ENCODE measurements at regions not wholly inside any gene's neighbourhood (a gene's known extent, or its start where the extent isn't known, plus 50 kb on each side); places are given as distances from the start of the nearest gene placed in this dataset.

DNA sequence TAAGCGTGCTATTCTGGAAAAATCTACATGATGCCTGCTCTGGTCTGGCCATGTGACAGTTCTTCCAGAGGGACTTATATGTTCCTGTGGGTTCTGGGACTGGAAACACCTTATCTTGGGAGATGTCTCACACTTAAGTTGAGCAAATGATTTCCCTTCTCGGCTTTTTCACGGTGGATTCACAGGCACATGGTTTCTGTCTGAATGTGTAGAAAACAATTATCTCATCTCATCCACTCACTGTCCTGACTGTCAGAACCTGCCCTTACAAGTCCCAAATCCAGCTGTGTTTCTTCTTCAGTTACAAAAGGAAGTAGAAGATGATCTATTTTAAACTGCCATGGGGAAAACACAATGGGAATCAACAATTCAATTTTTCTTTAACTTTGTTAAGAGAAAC lies 184.0 kb downstream of the SYK start:
- no peak overlapping the region for H3K4me3 Mint-ChIP-seq
- Histone ChIP-seq H3K9me2 (ENCODE audit: insufficient read depth) (peaks cover 8% of the 10 kb centered on the region; the same call in 1 of the 2 replicates), H3K27me3 (ENCODE audit: insufficient read depth) (no peaks in the 10 kb centered on the region), H2AFZ (0 out of 2 replicates have a peak overlapping the region, but pooled peaks have one; percentile 16), H3K4me1 (ENCODE audit: insufficient read depth) (0 out of 2 replicates have a peak, but pooled peaks cover 5% of the 10 kb centered on the region), H3K27ac (ENCODE audit: low read depth) (no peak overlapping the region), H3F3A (replicated peaks; ENCODE audit: low read depth) (no peaks in the 10 kb centered on the region), H3K79me2 (replicated peaks; ENCODE audit: insufficient read depth) (no peaks in the 10 kb centered on the region), H3K36me3 (ENCODE audit: insufficient read depth) (no peaks in the 10 kb centered on the region), H3K4me2 (no peak overlapping the region), H4K20me1 (replicated peaks; ENCODE audit: insufficient read depth) (no peaks in the 10 kb centered on the region), H3K4me3 (no peak overlapping the region)
- H3K27me3 Mint-ChIP-seq (ENCODE audit: insufficient read depth, low read depth, poor library complexity) = peaks cover 2% of the 10 kb centered on the region
- H3K4me1 Mint-ChIP-seq = peaks cover 4% of the 10 kb centered on the region
- H3K9me3 Mint-ChIP-seq = no peaks in the 10 kb centered on the region; the same call in 1 of the 3 replicates
- H3K27ac Mint-ChIP-seq = no peak overlapping the region
- ATAC-seq (no peak), DNase-seq (ENCODE audit: low spot score) (no peak)
- TF ChIP-seq EZH2phosphoT487 (IDR thresholded peaks at IDR 0.05; ENCODE audit: unreplicated experiment) = no peak
- TF ChIP-seq ZNF331 (CRISPR knock-in tag; IDR thresholded peaks at IDR 0.05; ENCODE audit: low read depth) = no peak
- TF ChIP-seq JUNB (IDR thresholded peaks at IDR 0.05; ENCODE audit: unreplicated experiment) = no peak
- no peaks in the 10 kb centered on the region for H3K36me3 Mint-ChIP-seq (ENCODE audit: low read depth)

DNA sequence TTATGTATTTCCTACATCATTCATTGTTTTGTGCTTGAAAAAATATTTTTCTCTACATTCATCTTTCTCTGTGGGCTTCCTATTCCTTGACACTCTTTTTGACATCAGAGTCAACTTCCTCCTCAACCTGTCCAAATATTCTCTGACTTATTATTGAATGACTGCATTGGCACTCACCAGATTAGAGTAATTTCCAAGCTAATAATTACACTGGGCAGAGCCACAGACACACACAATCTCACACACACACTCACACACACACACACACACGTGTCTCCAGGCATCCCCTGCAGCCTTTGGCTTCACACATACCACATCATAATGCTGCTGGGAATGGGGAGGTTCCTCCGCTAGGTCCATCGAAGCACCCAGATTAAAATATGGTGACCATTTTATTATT lies 184.5 kb downstream of the SYK start:
- H3K27me3 ChIP-seq (ENCODE audit: insufficient read depth) = no peaks in the 10 kb centered on the region
- H3K9me2 ChIP-seq (ENCODE audit: insufficient read depth) = peaks cover 8% of the 10 kb centered on the region; the same call in 1 of the 2 replicates
- Mint-ChIP-seq H3K36me3 (ENCODE audit: low read depth) (no peaks in the 10 kb centered on the region), H3K27ac (no peak overlapping the region), H3K27me3 (ENCODE audit: insufficient read depth, low read depth, poor library complexity) (peaks cover 2% of the 10 kb centered on the region), H3K9me3 (peaks cover 5% of the 10 kb centered on the region; the same call in 2 of the 3 replicates), H3K4me1 (peaks cover 4% of the 10 kb centered on the region), H3K4me3 (no peak overlapping the region)
- no peak overlapping the region for H3K4me2 ChIP-seq
- 0 out of 2 replicates have a peak, but pooled peaks cover 5% of the 10 kb centered on the region for H3K4me1 ChIP-seq (ENCODE audit: insufficient read depth)
- ATAC-seq = no peak
- TF ChIP-seq STAT1 (IDR thresholded peaks at IDR 0.05; ENCODE audit: unreplicated experiment) (no peak), EZH2phosphoT487 (IDR thresholded peaks at IDR 0.05; ENCODE audit: unreplicated experiment) (no peak), JUNB (IDR thresholded peaks at IDR 0.05; ENCODE audit: unreplicated experiment) (no peak)
- no peak overlapping the region for H3K4me3 ChIP-seq
- H3K27ac ChIP-seq (ENCODE audit: low read depth) = no peak overlapping the region
- H2AFZ ChIP-seq = no peak overlapping the region
- H3K36me3 ChIP-seq (ENCODE audit: insufficient read depth) = no peaks in the 10 kb centered on the region
- H3F3A ChIP-seq (replicated peaks; ENCODE audit: low read depth) = no peaks in the 10 kb centered on the region
- H4K20me1 ChIP-seq (replicated peaks; ENCODE audit: insufficient read depth) = no peaks in the 10 kb centered on the region
- no peak for DNase-seq (ENCODE audit: low spot score)
- no peaks in the 10 kb centered on the region for H3K79me2 ChIP-seq (replicated peaks; ENCODE audit: insufficient read depth)

DNA sequence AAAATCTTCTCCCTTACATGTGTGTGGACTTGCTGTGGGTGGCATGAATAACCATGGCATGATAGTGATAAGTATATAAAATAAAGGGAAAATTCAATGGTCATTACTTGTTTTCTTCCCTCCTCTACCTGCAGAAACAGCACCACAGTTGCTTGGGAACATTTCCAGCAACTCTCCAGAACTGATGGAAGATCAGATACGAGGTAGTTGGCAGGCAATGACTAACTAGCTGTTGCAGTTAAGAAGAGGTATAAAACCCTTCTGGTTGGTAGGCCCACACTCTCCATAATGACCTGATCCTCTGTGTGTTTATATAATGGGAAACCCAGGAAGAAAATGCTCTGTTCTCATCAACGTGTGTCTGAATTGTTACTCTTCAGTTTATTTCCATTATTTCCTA lies 185.9 kb downstream of the SYK start:
- Mint-ChIP-seq H3K4me1 (peaks cover 4% of the 10 kb centered on the region), H3K27ac (no peak overlapping the region), H3K4me3 (no peak overlapping the region), H3K9me3 (peaks cover 11% of the 10 kb centered on the region; the same call in 2 of the 3 replicates), H3K27me3 (ENCODE audit: insufficient read depth, low read depth, poor library complexity) (peaks cover 2% of the 10 kb centered on the region), H3K36me3 (ENCODE audit: low read depth) (no peaks in the 10 kb centered on the region)
- Histone ChIP-seq H3K4me1 (ENCODE audit: insufficient read depth) (0 out of 2 replicates have a peak, but pooled peaks cover 5% of the 10 kb centered on the region), H3K27ac (ENCODE audit: low read depth) (no peak overlapping the region), H3K36me3 (ENCODE audit: insufficient read depth) (no peaks in the 10 kb centered on the region), H2AFZ (no peak overlapping the region), H3K79me2 (replicated peaks; ENCODE audit: insufficient read depth) (no peaks in the 10 kb centered on the region), H3F3A (replicated peaks; ENCODE audit: low read depth) (no peaks in the 10 kb centered on the region), H3K27me3 (ENCODE audit: insufficient read depth) (no peaks in the 10 kb centered on the region), H4K20me1 (replicated peaks; ENCODE audit: insufficient read depth) (no peaks in the 10 kb centered on the region), H3K9me2 (ENCODE audit: insufficient read depth) (peaks cover 8% of the 10 kb centered on the region; the same call in 1 of the 2 replicates), H3K4me2 (no peak overlapping the region), H3K4me3 (no peak overlapping the region)
- ATAC-seq (no peak), DNase-seq (ENCODE audit: low spot score) (no peak)
- TF ChIP-seq EZH2phosphoT487 (IDR thresholded peaks at IDR 0.05; ENCODE audit: unreplicated experiment) (no peak), STAT1 (IDR thresholded peaks at IDR 0.05; ENCODE audit: unreplicated experiment) (no peak), POLR2AphosphoS5 (IDR thresholded peaks at IDR 0.05; ENCODE audit: low read depth) (no peak), EZH2 (IDR thresholded peaks at IDR 0.05; ENCODE audit: low read depth, unreplicated experiment) (no peak), ZNF114 (CRISPR knock-in tag; IDR thresholded peaks at IDR 0.05) (no peak), NANOG (IDR thresholded peaks at IDR 0.05; ENCODE audit: borderline replicate concordance) (no peak)
- TF ChIP-seq, protein P1, sequence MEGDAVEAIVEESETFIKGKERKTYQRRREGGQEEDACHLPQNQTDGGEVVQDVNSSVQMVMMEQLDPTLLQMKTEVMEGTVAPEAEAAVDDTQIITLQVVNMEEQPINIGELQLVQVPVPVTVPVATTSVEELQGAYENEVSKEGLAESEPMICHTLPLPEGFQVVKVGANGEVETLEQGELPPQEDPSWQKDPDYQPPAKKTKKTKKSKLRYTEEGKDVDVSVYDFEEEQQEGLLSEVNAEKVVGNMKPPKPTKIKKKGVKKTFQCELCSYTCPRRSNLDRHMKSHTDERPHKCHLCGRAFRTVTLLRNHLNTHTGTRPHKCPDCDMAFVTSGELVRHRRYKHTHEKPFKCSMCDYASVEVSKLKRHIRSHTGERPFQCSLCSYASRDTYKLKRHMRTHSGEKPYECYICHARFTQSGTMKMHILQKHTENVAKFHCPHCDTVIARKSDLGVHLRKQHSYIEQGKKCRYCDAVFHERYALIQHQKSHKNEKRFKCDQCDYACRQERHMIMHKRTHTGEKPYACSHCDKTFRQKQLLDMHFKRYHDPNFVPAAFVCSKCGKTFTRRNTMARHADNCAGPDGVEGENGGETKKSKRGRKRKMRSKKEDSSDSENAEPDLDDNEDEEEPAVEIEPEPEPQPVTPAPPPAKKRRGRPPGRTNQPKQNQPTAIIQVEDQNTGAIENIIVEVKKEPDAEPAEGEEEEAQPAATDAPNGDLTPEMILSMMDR (conservative IDR thresholded peaks at IDR 0.05; ENCODE audit: low read depth in 2 of 2) = no peak
